Nephron progenitor cell (in vitro differentiated cells): ENCODE measurements at regions not wholly inside any gene's neighbourhood (a gene's known extent, or its start where the extent isn't known, plus 50 kb on each side); places are given as distances from the start of the nearest gene placed in this dataset.

Source experiments
- DNase-seq: peaks from one replicate; pipeline ENCODE4 v3.0.0; 2021
- H3K27ac Mint-ChIP-seq: 2 replicates; pipeline ENCODE4 v1.8.0; 2021; ENCODE audit warnings: mild to moderate bottlenecking, moderate library complexity, mixed read lengths
- H3K27me3 Mint-ChIP-seq: 2 replicates; pipeline ENCODE4 v1.8.0; 2021; ENCODE audit warnings: mild to moderate bottlenecking, low read depth, mixed read lengths; ENCODE audit not compliant: poor library complexity
- H3K36me3 Mint-ChIP-seq: 2 replicates; pipeline ENCODE4 v1.8.0; 2021; ENCODE audit warnings: low read depth, mixed read lengths
- H3K4me1 Mint-ChIP-seq: 2 replicates; pipeline ENCODE4 v1.8.0; 2021; ENCODE audit warnings: mixed read lengths
- H3K4me3 Mint-ChIP-seq: 2 replicates; pipeline ENCODE4 v1.8.0; 2021; ENCODE audit warnings: mild to moderate bottlenecking, moderate library complexity, mixed read lengths
- H3K9me3 Mint-ChIP-seq: 2 replicates; pipeline ENCODE4 v1.8.0; 2021; ENCODE audit warnings: mild to moderate bottlenecking, moderate library complexity, mixed read lengths
- CTCF ChIP-seq: fragments of 200-600 bp; sonication (generic); IDR thresholded peaks from 2 replicates; pipeline ENCODE4 v1.5.0; 2021; ENCODE audit warnings: antibody characterized with exemption

GRCh38 chr14:38505973-38506249 is 250.0 kb upstream of the CLEC14A start:
- H3K27ac Mint-ChIP-seq, result no peak overlapping the region
- H3K36me3 Mint-ChIP-seq, result no peaks in the 10 kb centered on the region
- H3K9me3 Mint-ChIP-seq, result no peaks in the 10 kb centered on the region
- H3K4me1 Mint-ChIP-seq, result peaks cover 5% of the 10 kb centered on the region
- no peak for TF ChIP-seq CTCF
- H3K27me3 Mint-ChIP-seq, result peaks cover 3% of the 10 kb centered on the region
- DNase-seq, result no peak
- H3K4me3 Mint-ChIP-seq, result no peak overlapping the region

- DNase-seq, result no peak
- Mint-ChIP-seq H3K9me3 (no peaks in the 10 kb centered on the region), H3K4me1 (peaks cover 5% of the 10 kb centered on the region), H3K27me3 (peaks cover 3% of the 10 kb centered on the region), H3K36me3 (no peaks in the 10 kb centered on the region), H3K27ac (no peak overlapping the region), H3K4me3 (no peak overlapping the region)
- no peak for TF ChIP-seq CTCF
Measured at GRCh38 chr14:38505221-38505972, 249.5 kb upstream of the CLEC14A start.

GRCh38 chr14:38504175-38504574 is 248.3 kb upstream of the CLEC14A start:
- Mint-ChIP-seq H3K4me3 (no peak overlapping the region), H3K27me3 (no peaks in the 10 kb centered on the region), H3K4me1 (peaks cover 5% of the 10 kb centered on the region), H3K36me3 (no peaks in the 10 kb centered on the region), H3K9me3 (no peaks in the 10 kb centered on the region), H3K27ac (no peak overlapping the region)
- no peak for DNase-seq
- no peak for TF ChIP-seq CTCF

GRCh38 chr14:38502239-38502638 is 246.3 kb upstream of the CLEC14A start:
- no peak for DNase-seq
- no peaks in the 10 kb centered on the region for H3K9me3 Mint-ChIP-seq
- H3K4me1 Mint-ChIP-seq, result peaks cover 5% of the 10 kb centered on the region
- TF ChIP-seq CTCF, result no peak
- H3K36me3 Mint-ChIP-seq, result no peaks in the 10 kb centered on the region
- no peak overlapping the region for H3K27ac Mint-ChIP-seq
- no peak overlapping the region for H3K4me3 Mint-ChIP-seq
- H3K27me3 Mint-ChIP-seq, result no peaks in the 10 kb centered on the region

GRCh38 chr14:38500125-38500524 is 244.2 kb upstream of the CLEC14A start:
- Mint-ChIP-seq H3K27me3 (no peaks in the 10 kb centered on the region), H3K9me3 (no peaks in the 10 kb centered on the region)

More at GRCh38 chr14:38500125-38500524, 244.2 kb upstream of the CLEC14A start:
- no peaks in the 10 kb centered on the region for H3K4me1 Mint-ChIP-seq
- no peak for DNase-seq
- H3K36me3 Mint-ChIP-seq, result no peaks in the 10 kb centered on the region
- TF ChIP-seq CTCF, result no peak
- H3K27ac Mint-ChIP-seq, result no peak overlapping the region
- no peak overlapping the region for H3K4me3 Mint-ChIP-seq
